Epidermal melanocyte (primary cell): ENCODE measurements at regions not wholly inside any gene's neighbourhood (a gene's known extent, or its start where the extent isn't known, plus 50 kb on each side); places are given as distances from the start of the nearest gene placed in this dataset.

Experiments used
- DNase-seq: peaks from one replicate; pipeline ENCODE4 v3.0.0; 2011; ENCODE audit warnings: low spot score; ENCODE audit not compliant: insufficient read length

GRCh38 chr11:122348659-122349409, 232.8 kb upstream of the BLID start:
- DNase-seq, result no peak

- no peak for DNase-seq
These were observed 230.0 kb upstream of the BLID start for GRCh38 chr11:122346006-122346405.

- no peak for DNase-seq
These were observed 229.6 kb upstream of the BLID start for GRCh38 chr11:122345586-122345985.

GRCh38 chr11:122344215-122344614, 228.2 kb upstream of the BLID start:
- DNase-seq, result no peak

- DNase-seq, result no peak
These were observed 227.2 kb upstream of the BLID start for GRCh38 chr11:122343210-122343609.

- DNase-seq, result no peak
These were observed 226.2 kb upstream of the BLID start for GRCh38 chr11:122342089-122342744.

GRCh38 chr11:122341477-122341876, 225.5 kb upstream of the BLID start:
- DNase-seq, result no peak

GRCh38 chr11:122340607-122341290, 224.7 kb upstream of the BLID start:
- DNase-seq, result no peak

GRCh38 chr11:122339436-122340060, 223.5 kb upstream of the BLID start:
- no peak for DNase-seq

GRCh38 chr11:122337704-122338103, 221.7 kb upstream of the BLID start:
- no peak for DNase-seq

GRCh38 chr11:122337241-122337640, 221.2 kb upstream of the BLID start:
- no peak for DNase-seq

GRCh38 chr11:122336706-122337105, 220.7 kb upstream of the BLID start:
- DNase-seq, result no peak

- no peak for DNase-seq
These were observed 218.7 kb upstream of the BLID start for GRCh38 chr11:122334546-122335339.

- no peak for DNase-seq
These were observed 217.5 kb upstream of the BLID start for GRCh38 chr11:122333467-122333866.

- DNase-seq, result no peak
These were observed 215.1 kb upstream of the BLID start for GRCh38 chr11:122331079-122331478.

GRCh38 chr11:122330279-122330965, 214.4 kb upstream of the BLID start:
- DNase-seq, result no peak

GRCh38 chr11:122327528-122327927, 211.5 kb upstream of the BLID start:
- no peak for DNase-seq

GRCh38 chr11:122323754-122324421, 207.9 kb upstream of the BLID start:
- no peak for DNase-seq

- no peak for DNase-seq
These were observed 206.3 kb upstream of the BLID start for GRCh38 chr11:122322329-122322728.

GRCh38 chr11:122320671-122321070, 204.7 kb upstream of the BLID start:
- DNase-seq, result no peak
